ENCODE measurements at regions not wholly inside any gene's neighbourhood (a gene's known extent, or its start where the extent isn't known, plus 50 kb on each side); places are given as distances from the start of the nearest gene placed in this dataset.

DNA sequence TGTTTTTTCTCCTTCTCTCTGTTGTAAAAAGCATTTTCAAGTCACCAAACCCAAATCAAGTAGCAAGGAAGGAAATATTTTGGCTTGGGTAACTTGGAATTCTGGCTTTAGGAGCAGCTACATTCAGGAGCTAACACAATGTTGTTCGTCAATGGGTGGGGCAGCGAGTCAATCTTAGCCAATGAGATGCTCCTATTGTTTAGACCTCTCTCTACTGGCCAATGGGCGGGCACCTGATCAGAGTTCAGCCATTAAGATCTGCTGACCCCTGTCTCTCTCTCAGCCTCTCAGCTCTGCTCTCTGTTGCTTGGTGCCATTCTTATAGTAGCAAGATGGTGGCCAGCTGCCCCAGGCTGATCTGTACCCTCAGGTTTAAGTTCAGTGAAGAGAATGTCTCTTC lies 83.2 kb downstream of the IRX3 start:
- H3K36me3 ChIP-seq (replicated peaks in 1 of 2; ENCODE audit: control insufficient read depth in 1 of 2, insufficient read depth in 2 of 2, low read length in 1 of 2) = no peaks in the 10 kb centered on the region
- H3F3A ChIP-seq (replicated peaks; ENCODE audit: insufficient read depth) = no peaks in the 10 kb centered on the region
- H4K20me1 ChIP-seq (ENCODE audit: insufficient read depth) = no peaks in the 10 kb centered on the region
- CTCF ChIA-PET = interaction anchor here (1.2 kb wide), 1 partner anchor 9 kb away, joined by 4 read pairs; no protein-coding TSS in a partner anchor
- POLR2A ChIA-PET = no interaction called here
- no peak overlapping the region for H3K4me2 ChIP-seq
- H3K9me2 ChIP-seq = no peaks in the 10 kb centered on the region
- no peak overlapping the region for H3K4me3 ChIP-seq (ENCODE audit: low read depth in 2 of 2, low read length in 1 of 2)
- H3K27me3 ChIP-seq (ENCODE audit: insufficient read depth) = peaks cover 8% of the 10 kb centered on the region; the same call in 1 of the 2 replicates
- no peak overlapping the region for H2AFZ ChIP-seq (ENCODE audit: low read depth)
- no peak overlapping the region for H3K27ac ChIP-seq (ENCODE audit: low read depth in 2 of 2, low read length in 1 of 2)
- H3K79me2 ChIP-seq (ENCODE audit: insufficient read depth) = no peaks in the 10 kb centered on the region
- no peaks in the 10 kb centered on the region for H3K9me3 ChIP-seq
- no peak for TF ChIP-seq NFIC (IDR thresholded peaks at IDR 0.05; ENCODE audit: borderline replicate concordance)
- no peak for TF ChIP-seq MXI1 (IDR thresholded peaks at IDR 0.05; ENCODE audit: low read depth, low read length)
- TF ChIP-seq, protein P1, sequence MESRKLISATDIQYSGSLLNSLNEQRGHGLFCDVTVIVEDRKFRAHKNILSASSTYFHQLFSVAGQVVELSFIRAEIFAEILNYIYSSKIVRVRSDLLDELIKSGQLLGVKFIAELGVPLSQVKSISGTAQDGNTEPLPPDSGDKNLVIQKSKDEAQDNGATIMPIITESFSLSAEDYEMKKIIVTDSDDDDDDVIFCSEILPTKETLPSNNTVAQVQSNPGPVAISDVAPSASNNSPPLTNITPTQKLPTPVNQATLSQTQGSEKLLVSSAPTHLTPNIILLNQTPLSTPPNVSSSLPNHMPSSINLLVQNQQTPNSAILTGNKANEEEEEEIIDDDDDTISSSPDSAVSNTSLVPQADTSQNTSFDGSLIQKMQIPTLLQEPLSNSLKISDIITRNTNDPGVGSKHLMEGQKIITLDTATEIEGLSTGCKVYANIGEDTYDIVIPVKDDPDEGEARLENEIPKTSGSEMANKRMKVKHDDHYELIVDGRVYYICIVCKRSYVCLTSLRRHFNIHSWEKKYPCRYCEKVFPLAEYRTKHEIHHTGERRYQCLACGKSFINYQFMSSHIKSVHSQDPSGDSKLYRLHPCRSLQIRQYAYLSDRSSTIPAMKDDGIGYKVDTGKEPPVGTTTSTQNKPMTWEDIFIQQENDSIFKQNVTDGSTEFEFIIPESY (IDR thresholded peaks at IDR 0.05; ENCODE audit: borderline replicate concordance, low read depth) = no peak
- no peak for TF ChIP-seq TAF1 (IDR thresholded peaks at IDR 0.05; ENCODE audit: borderline replicate concordance, low read depth, low read length)
- TF ChIP-seq POLR2AphosphoS5 (IDR thresholded peaks at IDR 0.05; ENCODE audit: low read depth, low read length) = no peak
- TF ChIP-seq FOXM1 (IDR thresholded peaks at IDR 0.05; ENCODE audit: low read depth) = no peak
- TF ChIP-seq TEAD4 (IDR thresholded peaks at IDR 0.05; ENCODE audit: borderline replicate concordance, insufficient read depth) = no peak
- no peak for TF ChIP-seq GABPA (IDR thresholded peaks at IDR 0.05; ENCODE audit: low read depth)
- no peak for TF ChIP-seq RXRA (IDR thresholded peaks at IDR 0.05; ENCODE audit: borderline replicate concordance, low read depth)
- TF ChIP-seq, protein P2, sequence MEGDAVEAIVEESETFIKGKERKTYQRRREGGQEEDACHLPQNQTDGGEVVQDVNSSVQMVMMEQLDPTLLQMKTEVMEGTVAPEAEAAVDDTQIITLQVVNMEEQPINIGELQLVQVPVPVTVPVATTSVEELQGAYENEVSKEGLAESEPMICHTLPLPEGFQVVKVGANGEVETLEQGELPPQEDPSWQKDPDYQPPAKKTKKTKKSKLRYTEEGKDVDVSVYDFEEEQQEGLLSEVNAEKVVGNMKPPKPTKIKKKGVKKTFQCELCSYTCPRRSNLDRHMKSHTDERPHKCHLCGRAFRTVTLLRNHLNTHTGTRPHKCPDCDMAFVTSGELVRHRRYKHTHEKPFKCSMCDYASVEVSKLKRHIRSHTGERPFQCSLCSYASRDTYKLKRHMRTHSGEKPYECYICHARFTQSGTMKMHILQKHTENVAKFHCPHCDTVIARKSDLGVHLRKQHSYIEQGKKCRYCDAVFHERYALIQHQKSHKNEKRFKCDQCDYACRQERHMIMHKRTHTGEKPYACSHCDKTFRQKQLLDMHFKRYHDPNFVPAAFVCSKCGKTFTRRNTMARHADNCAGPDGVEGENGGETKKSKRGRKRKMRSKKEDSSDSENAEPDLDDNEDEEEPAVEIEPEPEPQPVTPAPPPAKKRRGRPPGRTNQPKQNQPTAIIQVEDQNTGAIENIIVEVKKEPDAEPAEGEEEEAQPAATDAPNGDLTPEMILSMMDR (IDR thresholded peaks at IDR 0.05) = no peak
- TF ChIP-seq ELF1 (IDR thresholded peaks at IDR 0.05) = no peak
- TF ChIP-seq SIN3A (IDR thresholded peaks at IDR 0.05; ENCODE audit: borderline replicate concordance, low read depth, low read length) = no peak
- no peak for TF ChIP-seq RCOR1 (IDR thresholded peaks at IDR 0.05; ENCODE audit: low read length)
- no peak for TF ChIP-seq MEF2A (IDR thresholded peaks at IDR 0.05; ENCODE audit: borderline replicate concordance, low read depth)
- TF ChIP-seq YY1 (IDR thresholded peaks at IDR 0.05; ENCODE audit: low read depth) = no peak
- TF ChIP-seq FOXJ3 (CRISPR knock-in tag; IDR thresholded peaks at IDR 0.05) = no peak
- no peak for TF ChIP-seq EZH2phosphoT487 (IDR thresholded peaks at IDR 0.05; ENCODE audit: borderline replicate concordance, low read depth)
- no peak for TF ChIP-seq SMC3 (IDR thresholded peaks at IDR 0.05; ENCODE audit: low read depth, low read length)
- H3K9ac ChIP-seq = no peak overlapping the region
- no peaks in the 10 kb centered on the region for H3K4me1 ChIP-seq (ENCODE audit: control insufficient read depth in 1 of 2, insufficient read depth in 2 of 2, low read depth in 1 of 2, low read length in 1 of 2)
- DNase-seq = no peak
- WGBS (ENCODE audit: low lambda C conversion rate) = 26% methylated on average over 3 of the region's 3 CpGs
